Stimulated activated CD4-positive, alpha-beta T cell treated with anti-CD3 and anti-CD28 coated beads, Interleukin-4, amount 100 ng/mL, for 1 hour (primary cell): ENCODE measurements at regions not wholly inside any gene's neighbourhood (a gene's known extent, or its start where the extent isn't known, plus 50 kb on each side); places are given as distances from the start of the nearest gene placed in this dataset.

Experiments
- DNase-seq: peaks from one replicate; pipeline ENCODE4 v3.0.0-alpha.2; 2020

GRCh38 chr4:181424362-181425016 lies 818.7 kb upstream of the TENM3 start:
- DNase-seq: no peak

- no peak for DNase-seq
Measured at GRCh38 chr4:181427076-181427475, 816.1 kb upstream of the TENM3 start.

DNA sequence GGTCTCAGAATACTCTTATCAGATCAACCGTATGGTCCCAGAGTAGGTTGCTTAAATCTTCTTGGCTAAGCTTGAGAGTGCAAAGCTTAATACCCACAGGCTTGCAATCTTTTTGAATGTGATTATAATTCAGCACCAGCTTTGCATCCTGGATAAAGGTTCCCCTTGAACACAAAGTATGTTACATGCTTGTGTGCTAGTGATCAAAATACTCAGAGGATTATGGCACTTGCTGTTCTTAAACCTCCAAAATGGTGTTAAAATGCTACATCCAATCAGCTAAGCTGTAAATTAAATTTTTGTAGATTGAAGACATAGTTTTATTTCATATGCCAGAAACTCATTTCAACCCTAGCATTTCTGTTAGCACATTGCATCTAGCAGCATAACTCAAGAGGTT lies 812.2 kb upstream of the TENM3 start:
- DNase-seq: no peak

DNA sequence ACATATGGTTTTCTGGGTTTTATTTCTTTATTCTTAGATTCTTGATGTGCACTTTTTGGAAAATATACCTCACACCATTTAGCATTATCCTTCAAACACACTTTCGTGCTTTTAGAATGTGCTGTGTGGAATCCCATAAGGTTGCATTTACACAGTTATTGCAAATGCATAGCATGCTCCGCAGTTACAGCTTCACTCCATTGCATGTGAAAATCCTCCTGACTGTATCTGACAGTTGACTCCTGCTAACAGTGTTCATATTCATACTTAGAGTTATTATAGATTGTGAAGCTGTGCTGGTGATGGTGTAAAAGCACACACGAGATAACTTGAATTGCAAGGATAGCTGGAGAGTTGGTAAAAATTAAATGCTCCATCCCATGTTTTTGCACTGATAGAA lies 811.5 kb upstream of the TENM3 start:
- DNase-seq: no peak

- DNase-seq: no peak
Measured at GRCh38 chr4:181432335-181432734, 810.9 kb upstream of the TENM3 start.

DNA sequence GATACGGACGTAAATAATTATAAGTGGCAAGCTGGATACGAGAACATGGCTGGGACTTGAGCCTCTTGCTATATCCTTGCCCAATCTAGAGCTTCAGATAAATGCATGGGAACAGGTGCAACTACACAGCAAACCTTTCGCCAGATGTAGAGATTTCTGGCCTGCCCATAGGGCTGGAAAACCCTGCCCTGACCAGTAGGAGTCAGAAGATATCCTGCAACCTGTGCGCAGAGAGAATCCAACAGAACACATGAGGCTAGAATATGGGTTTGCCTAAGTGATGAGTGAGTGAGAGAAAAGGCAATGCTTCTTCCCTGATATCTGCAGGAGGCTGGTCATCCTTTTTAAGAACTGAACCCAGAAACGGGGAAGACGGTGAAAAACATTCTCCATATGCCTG lies 805.3 kb upstream of the TENM3 start:
- DNase-seq: no peak

DNA sequence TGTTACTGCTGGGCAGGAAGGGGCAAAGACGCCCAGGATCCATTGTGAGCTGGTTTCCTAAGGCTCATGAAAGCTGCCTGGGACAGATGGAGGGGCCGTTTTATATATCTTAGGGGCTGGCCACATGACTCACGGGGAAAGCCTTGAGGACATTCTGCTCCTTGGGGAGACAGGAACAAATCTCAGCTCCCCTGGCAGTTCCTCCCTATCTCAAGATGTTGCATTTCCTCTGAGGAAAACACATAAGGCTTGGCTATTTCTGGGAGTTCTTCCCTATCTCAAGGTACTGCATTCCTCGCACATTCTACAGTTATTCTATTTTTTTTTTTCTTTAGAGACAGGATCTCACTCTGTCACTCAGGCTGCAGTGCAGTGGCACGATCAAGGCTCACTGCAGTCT lies 804.6 kb upstream of the TENM3 start:
- no peak for DNase-seq

DNA sequence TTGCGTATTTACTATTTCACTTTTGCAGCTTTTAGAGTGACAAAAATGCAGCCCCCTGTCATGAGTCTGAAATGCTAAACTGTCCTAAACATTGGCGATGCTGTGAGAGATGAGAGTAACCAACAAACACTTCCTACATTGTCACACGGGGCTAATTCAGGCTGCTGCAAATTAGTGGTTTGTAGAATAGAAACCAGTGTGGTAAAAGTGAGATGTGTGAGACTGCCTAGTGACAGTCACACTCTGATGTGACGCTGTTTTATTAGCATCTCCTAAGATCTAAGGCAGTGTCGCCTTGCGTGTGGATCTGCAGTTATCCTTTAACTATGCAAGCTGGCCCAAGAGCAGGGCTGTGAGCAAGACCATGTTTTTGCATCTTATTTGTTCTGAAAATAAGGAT lies 800.2 kb upstream of the TENM3 start:
- DNase-seq: no peak

DNA sequence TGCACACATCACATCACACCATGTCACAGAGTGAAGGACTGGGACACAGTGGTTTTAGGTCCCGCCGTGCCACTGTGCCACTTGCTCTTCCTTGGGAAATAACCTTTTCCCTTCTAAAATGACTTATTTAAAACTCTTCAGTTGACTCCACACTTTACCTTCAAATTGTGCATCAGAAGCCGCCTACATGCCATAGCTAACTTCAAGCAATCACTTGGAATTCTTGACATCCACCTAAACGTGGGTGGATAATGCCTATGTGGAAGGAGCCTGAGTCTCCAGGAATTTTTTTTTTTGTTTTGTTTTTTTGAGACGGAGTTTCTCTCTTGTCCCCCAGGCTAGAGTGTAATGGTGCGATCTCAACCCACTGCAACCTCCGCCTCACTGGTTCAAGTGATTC lies 777.4 kb upstream of the TENM3 start:
- no peak for DNase-seq

DNA sequence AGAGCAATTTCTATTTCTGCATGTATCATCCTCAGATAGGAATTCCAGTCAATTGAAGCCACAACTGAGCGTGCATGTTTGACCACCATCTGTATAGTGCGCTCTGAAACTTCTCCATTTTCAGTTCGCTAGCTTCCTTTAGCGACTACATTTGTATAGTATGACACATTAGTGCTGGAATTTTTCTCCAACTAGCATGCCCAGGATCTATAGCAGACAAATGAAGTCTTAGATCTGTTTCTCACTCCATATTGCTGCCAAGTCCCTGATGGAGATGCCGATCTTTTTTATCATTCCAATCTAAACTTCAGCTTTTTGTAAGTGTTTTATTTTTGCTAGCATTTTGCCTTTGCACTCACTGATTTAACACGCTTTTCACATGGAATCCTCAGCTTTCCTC lies 774.8 kb upstream of the TENM3 start:
- no peak for DNase-seq

- no peak for DNase-seq
Measured at GRCh38 chr4:181470306-181470705, 772.9 kb upstream of the TENM3 start.

DNA sequence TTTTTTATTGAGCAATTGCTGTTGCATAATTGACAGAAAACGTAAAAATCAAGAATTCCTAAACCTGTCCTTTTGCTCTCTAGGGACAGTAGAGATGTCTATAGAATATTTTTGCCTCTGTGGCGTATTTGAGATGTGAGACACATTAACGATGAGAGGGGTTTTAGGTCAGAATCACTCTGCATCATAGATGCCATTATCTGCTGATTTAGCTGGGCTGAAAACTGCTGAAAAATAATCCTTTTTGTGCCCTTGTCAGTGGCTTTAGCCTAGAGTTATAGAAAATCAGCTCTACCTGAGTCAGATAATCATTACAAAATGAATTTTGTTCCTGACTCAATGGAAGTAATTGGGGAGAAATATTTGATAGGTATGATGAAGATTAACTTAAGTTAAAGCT lies 767.8 kb upstream of the TENM3 start:
- DNase-seq: no peak

GRCh38 chr4:181475781-181476507 lies 767.3 kb upstream of the TENM3 start:
- no peak for DNase-seq

- DNase-seq: no peak
Measured at GRCh38 chr4:181476508-181476890, 766.7 kb upstream of the TENM3 start.

- DNase-seq: no peak
Measured at GRCh38 chr4:181477591-181477990, 765.6 kb upstream of the TENM3 start.

GRCh38 chr4:181478656-181479055 lies 764.5 kb upstream of the TENM3 start:
- DNase-seq: no peak

DNA sequence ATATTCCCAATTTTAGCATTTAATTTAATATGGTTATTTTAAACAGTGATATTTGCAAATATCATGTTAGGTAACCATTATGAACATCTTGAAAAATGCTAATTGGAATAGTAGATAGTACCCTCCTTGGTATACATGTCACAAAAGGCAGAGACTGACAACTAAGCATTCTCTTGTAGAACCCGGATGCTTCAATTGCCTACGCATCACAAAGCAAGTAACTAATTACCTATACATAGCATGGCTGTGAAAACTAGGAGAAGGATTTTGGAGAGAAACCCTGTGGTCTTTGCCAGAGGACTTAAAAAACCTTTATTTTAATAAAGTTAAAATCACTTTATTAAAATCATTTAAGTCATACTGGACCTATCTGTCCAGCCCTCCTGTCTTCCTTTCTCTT lies 764.1 kb upstream of the TENM3 start:
- no peak for DNase-seq

DNA sequence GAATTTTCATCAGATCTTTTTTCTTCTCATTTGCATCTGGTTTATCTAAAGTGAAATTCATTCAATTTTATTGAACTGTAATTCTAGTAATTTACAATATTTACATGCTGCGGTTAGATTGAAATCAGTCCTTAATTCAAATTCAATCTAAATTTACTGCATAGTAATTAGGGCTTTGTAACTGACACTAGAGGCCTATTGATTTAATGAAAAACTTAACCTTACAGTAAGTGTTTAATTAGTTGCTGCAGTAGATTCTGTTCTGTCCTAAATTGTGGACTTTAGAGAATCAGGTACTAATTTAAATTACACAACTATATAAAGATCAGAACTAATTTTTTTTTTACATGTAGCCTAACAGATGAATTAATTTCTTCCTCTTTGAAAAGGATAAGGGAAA lies 758.8 kb upstream of the TENM3 start:
- DNase-seq: no peak

- no peak for DNase-seq
Measured at GRCh38 chr4:181488926-181489325, 754.3 kb upstream of the TENM3 start.

DNA sequence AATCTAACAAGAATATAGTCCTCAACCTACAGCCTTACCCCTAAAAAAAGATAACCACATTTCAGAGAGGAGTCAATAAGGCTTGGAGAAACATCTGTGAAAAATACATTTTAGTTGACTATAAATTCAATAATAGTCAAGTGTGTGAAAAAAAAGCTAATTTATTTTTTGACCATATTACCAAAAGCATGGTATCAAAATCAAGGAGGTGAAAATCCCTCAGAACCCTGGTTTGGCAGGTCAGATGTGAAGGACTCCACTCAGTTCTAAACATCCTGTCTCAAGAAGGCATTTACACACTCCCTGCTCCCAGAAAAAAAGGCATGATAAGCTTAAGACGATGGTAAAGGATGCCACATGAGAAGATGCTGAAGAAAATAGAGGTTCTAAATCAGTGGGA lies 745.1 kb upstream of the TENM3 start:
- DNase-seq: no peak

- DNase-seq: no peak
Measured at GRCh38 chr4:181502611-181503010, 740.6 kb upstream of the TENM3 start.

DNA sequence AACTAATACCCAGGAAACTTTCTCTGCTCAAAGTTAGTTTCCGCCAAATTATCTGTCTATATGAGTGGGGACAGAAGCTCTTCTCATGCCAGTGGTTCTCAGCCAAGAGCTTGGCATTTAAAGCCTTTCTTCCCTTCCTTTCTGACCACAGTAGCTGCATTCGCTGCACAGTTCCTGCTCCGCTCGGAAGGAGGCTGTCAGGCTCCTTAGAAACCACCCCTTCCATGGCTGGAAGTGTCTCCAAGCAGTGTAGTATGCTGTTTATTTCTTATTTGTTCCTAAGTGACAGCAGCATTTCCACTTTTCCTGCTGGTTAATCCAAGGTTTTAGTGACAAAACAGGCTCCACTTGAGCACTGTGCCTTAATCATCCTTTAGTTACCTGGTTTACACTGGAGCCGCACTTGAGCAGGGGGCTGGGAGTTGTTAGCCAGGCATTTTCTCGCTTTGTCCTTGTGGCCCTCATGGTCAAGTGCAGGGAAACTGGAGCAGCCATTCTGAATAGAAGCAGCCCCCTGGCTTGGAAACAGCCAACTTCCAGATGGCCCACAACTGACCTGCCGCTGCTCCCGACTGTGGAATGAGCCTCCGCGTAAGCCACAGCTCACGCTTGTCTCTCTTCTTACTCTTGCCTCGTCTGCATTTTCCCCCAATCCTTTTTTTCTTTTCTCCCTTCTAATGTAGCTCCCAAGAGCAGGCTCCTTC lies 739.4 kb upstream of the TENM3 start:
- no peak for DNase-seq

GRCh38 chr4:181504924-181505323 lies 738.3 kb upstream of the TENM3 start:
- no peak for DNase-seq

DNA sequence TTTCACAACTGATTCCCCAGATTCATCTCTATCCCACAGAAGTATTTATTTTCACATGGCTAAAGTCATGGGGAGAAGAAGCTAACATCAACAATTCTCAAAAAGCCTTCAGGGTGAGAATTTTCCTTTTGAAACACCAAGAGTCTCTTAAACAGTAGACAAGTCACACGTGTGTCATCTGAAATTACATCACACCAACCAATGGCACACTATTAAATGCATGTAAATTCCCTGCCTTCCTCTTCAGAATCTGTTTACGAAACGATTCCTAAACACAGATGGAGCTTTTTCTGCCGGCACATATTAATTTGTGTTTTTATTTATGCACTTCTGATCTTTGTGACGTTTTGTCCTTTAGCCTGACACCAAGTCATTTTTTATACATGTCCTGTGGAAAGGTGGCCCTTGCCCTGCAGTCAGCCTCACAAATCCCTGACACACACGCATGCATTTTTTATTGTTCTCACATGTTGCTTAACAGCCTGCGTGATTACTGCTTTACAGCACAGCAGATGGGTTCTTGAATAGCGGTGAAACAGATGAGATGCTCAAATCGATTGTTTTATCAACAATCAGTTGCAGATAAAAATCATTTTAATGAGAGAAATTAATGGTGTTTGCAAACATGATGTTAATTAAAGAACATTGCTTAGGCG lies 735.9 kb upstream of the TENM3 start:
- no peak for DNase-seq
